Lung (tissue), 11 donors: ENCODE measurements at regions not wholly inside any gene's neighbourhood (a gene's known extent, or its start where the extent isn't known, plus 50 kb on each side); places are given as distances from the start of the nearest gene placed in this dataset.

Experiments
- ATAC-seq: fragments of 200-7000 bp; cut with Tn5 transposase; one replicate; pipeline ENCODE4 v1.9.1; 2020; ENCODE audit warnings: moderate number of reproducible peaks; ENCODE audit not compliant: insufficient read depth, low FRiP score
- DNase-seq, 3 donors: peaks; one replicate each; pipeline ENCODE4 v3.0.0-alpha.2; 2013 to 2017
- H3K27ac ChIP-seq, 2 donors: one replicate each; pipeline ENCODE4 v1.5.1; 2013; ENCODE audit warnings: mild to moderate bottlenecking in 2 of 2, moderate library complexity in 2 of 2, control low read depth in 1 of 2, inconsistent platforms in 1 of 2, low read depth in 1 of 2, low read length in 1 of 2
- H3K27me3 ChIP-seq, 3 donors: one replicate each; pipeline ENCODE4 v1.5.1; 2013; ENCODE audit warnings: low read length in 2 of 3; ENCODE audit not compliant: control insufficient read depth in 3 of 3, insufficient read depth in 3 of 3
- H3K36me3 ChIP-seq, 4 donors: one replicate each; pipeline ENCODE4 v1.5.1; 2013; ENCODE audit warnings: low read length in 4 of 4, mild to moderate bottlenecking in 1 of 4, moderate library complexity in 1 of 4; ENCODE audit not compliant: control insufficient read depth in 4 of 4, insufficient read depth in 4 of 4
- H3K4me1 ChIP-seq, 5 donors: one replicate each; pipeline ENCODE4 v1.5.1; 2013; ENCODE audit warnings: low read length in 5 of 5, mild to moderate bottlenecking in 2 of 5, moderate library complexity in 1 of 5; ENCODE audit not compliant: control insufficient read depth in 5 of 5, insufficient read depth in 5 of 5
- H3K4me3 ChIP-seq: one replicate; pipeline ENCODE4 v1.5.1; 2013; ENCODE audit warnings: mild to moderate bottlenecking, control low read depth, moderate library complexity
- H3K9ac ChIP-seq, 2 donors: one replicate each; pipeline ENCODE4 v1.5.1; 2013; ENCODE audit warnings: low read length in 2 of 2, control low read depth in 1 of 2; ENCODE audit not compliant: insufficient read depth in 1 of 2
- H3K9me3 ChIP-seq, 4 donors: one replicate each; pipeline ENCODE4 v1.5.1; 2013; ENCODE audit warnings: low read length in 3 of 4, mild to moderate bottlenecking in 1 of 4, moderate library complexity in 1 of 4; ENCODE audit not compliant: control insufficient read depth in 4 of 4, insufficient read depth in 3 of 4
- WGBS, 2 donors: extraction: QIAGEN DNeasy Blood & Tissue Kit; methylation state at CpG; one replicate each; pipeline ENCODE4 v1.1.7; 2013; 5-methylcytosine and 5-hydroxymethylcytosine counted together
- TF ChIP-seq, protein P1 (sequence below): IDR thresholded peaks from 2 replicates; pipeline ENCODE4 v1.5.1; 2012; ENCODE audit warnings: mild to moderate bottlenecking; ENCODE audit errors: control extremely low read depth, extremely low read depth
- donor health status: control.
- donor health status: control.
- donor health status: Bipolar disorder and iron deficiency.
- donor health status: healthy.
- donor health status: DM: yes; HTN: yes; CAD: no.

DNA sequence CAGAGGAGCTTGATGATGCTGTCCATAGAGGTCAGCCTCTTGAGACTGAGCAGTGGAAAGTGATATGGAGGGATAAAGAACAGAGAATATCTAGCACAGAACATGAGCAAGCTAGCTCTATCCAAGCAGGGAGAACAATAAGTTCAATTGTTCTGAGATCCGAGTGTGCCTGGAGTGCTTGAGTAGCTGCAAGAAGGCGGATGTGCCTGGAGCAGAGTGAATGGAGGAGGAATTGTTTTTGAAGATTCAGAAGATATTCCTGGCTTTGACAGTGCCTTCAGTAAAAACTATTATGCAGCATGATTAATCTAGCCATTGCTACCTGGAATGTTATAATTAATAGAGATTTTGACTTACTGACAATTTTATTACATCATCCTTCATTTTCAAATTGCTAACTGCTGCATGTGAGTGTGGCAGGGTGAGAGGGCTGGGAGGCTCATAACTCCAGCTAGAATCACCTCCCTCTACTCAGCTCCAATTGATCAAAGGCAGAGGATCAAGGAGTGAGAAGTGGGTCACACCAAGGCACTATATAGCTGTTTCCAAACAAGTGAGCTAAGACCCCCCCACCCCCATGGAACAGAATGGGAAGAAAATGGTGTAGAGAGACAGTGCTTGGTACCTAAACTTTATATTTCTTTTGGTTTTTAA lies 302.8 kb downstream of the ADRA2A start:
- 65 to 85% methylated on average over 2 of the region's 2 CpGs for WGBS, 2 donors
- H3K27me3 ChIP-seq, result no peaks in the 10 kb centered on the region
- no peaks in the 10 kb centered on the region for H3K4me1 ChIP-seq
- no peak overlapping the region for H3K9ac ChIP-seq
- DNase-seq (no peak), ATAC-seq (no peak)
- no peak overlapping the region for H3K27ac ChIP-seq
- H3K4me3 ChIP-seq, result no peak overlapping the region
- H3K36me3 ChIP-seq, result no peaks in the 10 kb centered on the region
- TF ChIP-seq, protein P1, sequence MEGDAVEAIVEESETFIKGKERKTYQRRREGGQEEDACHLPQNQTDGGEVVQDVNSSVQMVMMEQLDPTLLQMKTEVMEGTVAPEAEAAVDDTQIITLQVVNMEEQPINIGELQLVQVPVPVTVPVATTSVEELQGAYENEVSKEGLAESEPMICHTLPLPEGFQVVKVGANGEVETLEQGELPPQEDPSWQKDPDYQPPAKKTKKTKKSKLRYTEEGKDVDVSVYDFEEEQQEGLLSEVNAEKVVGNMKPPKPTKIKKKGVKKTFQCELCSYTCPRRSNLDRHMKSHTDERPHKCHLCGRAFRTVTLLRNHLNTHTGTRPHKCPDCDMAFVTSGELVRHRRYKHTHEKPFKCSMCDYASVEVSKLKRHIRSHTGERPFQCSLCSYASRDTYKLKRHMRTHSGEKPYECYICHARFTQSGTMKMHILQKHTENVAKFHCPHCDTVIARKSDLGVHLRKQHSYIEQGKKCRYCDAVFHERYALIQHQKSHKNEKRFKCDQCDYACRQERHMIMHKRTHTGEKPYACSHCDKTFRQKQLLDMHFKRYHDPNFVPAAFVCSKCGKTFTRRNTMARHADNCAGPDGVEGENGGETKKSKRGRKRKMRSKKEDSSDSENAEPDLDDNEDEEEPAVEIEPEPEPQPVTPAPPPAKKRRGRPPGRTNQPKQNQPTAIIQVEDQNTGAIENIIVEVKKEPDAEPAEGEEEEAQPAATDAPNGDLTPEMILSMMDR, result no peak
- no peaks in the 10 kb centered on the region for H3K9me3 ChIP-seq

DNA sequence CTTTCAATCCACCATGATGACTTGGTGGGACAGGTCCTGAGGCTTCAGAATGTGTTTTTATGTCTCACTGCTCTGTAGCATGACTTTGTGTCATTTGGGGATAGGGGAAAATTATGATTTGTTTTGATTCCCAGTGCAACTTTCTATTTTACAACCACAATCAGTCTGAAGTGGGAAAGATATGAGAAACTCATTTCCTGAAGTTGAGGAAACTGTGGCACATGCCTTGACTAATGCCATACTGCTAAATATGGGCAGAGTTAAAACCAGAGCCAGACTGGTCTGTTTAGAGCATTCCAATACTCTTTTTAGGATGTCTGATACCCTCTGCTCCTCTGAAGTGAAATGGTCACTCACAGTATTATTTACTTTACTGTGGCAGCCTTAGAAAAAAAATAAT lies 307.7 kb downstream of the ADRA2A start:
- H3K27ac ChIP-seq, result no peak overlapping the region
- DNase-seq (no peak), ATAC-seq (no peak)
- no peaks in the 10 kb centered on the region for H3K36me3 ChIP-seq
- no peak overlapping the region for H3K4me3 ChIP-seq
- no peaks in the 10 kb centered on the region for H3K9me3 ChIP-seq
- no peaks in the 10 kb centered on the region for H3K4me1 ChIP-seq
- no peak overlapping the region for H3K9ac ChIP-seq
- no peaks in the 10 kb centered on the region for H3K27me3 ChIP-seq
- TF ChIP-seq, protein P1, result no peak

DNA sequence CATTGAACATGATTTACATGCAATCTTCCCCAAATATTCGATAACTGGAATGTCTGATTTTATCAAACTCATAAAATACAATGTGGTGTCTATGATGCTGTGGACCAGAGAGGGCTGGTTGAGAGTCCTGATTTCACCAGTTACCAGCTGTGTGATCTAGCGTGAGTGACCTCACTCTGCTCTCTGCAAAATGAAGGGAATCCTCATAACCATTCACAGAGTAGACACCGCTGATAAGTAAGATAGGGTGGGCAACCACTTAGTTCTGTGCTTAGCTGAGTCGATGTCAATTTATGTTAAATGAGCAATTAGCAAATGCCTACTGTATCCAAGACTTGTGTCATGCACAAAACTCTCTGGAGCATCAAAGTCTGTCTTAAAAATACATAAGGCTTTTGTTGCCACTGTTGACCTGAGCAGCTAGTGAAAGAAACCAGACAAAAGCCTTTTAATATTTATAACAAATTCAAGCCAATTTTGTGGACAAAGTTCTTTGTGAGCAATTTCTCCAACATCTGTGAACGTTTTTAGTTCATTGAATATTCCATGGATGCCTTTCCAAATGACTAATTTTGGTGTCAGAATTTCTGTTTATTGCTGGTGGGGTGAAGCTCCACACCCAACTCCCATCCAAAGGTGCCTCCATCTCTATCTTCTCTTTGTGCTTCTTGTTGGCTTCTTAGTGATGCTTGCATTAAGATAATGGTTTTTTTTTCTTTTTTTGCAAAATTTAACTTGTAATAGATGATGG lies 314.2 kb downstream of the ADRA2A start:
- no peak for DNase-seq
- Histone ChIP-seq H3K9ac (no peak overlapping the region), H3K9me3 (peaks cover 0 to 2% (median 0%) of the 10 kb centered on the region in 4 donors), H3K27me3 (no peaks in the 10 kb centered on the region), H3K4me3 (no peak overlapping the region), H3K4me1 (no peaks in the 10 kb centered on the region), H3K36me3 (no peaks in the 10 kb centered on the region), H3K27ac (no peak overlapping the region)
- ATAC-seq, result no peak
- WGBS, 2 donors, result 78 to 90% methylated on average over 5 of the region's 5 CpGs
- TF ChIP-seq, protein P1, result no peak
